AML-193 (cell line): ENCODE measurements at regions not wholly inside any gene's neighbourhood (a gene's known extent, or its start where the extent isn't known, plus 50 kb on each side); places are given as distances from the start of the nearest gene placed in this dataset.

Source experiments
- DNase-seq, 2 experiments: peaks; one replicate each; lab custom pipeline; 2025; lab: John Stamatoyannopoulos, UW

- DNase-seq = no peak
These were observed 249.0 kb downstream of the PTPRU start for GRCh38 chr1:29485096-29485925.

GRCh38 chr1:29482991-29483390 lies 246.7 kb downstream of the PTPRU start:
- no peak for DNase-seq

- DNase-seq = no peak
These were observed 245.7 kb downstream of the PTPRU start for GRCh38 chr1:29482064-29482463.

DNA sequence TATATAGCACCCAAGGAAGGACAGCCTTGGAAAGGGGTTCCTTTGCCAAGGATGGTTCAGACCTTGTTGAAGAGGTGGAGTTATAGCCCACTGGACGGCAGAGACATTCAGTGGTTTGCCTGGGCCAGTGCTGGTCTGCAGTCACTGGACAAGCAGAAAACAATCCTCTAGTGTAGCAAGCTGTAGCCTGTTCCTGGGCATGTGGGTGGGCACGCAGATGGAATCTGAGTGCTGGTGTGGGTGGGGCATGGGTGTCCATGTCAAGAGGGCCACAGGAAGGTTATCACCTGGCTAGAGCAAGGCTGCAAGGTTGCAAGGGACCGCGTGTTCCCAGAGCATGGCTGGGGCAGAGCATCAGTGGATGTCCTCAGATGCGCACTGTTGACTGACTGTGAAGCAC lies 244.7 kb downstream of the PTPRU start:
- no peak for DNase-seq

GRCh38 chr1:29478879-29479278 lies 242.6 kb downstream of the PTPRU start:
- DNase-seq = no peak

DNA sequence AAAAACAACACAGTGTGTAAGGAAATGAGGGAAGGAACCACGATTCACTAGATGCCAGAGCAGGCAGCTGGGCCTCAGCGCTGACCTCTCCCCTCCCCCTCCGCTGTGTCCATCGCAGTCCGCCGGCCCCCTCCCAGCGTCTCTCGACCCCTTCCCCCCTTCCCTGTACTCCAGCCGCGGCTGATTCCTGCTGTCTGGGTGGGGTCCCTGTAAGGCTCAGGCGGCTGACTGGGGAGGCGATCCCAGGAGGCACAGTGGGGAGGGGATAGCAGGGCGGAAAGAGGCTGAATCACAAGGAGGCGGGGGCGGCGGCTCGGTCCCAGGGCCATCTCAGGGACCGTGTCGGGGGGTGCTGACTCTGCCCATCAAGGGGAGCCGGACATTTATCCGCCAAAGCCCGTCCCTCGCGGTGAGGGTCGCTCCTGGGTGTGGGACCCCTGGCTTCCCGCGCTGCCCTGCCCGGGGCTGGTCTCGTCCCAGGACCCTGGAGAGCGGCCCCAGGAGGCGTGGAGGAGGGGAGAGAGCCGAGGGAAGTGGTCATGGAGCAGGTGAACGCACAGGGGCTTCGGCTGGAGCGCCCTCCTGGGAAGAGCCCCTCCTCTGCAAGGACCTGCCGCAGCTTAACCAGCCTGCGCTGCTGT lies 241.9 kb downstream of the PTPRU start:
- no peak for DNase-seq

- DNase-seq = no peak
These were observed 239.0 kb downstream of the PTPRU start for GRCh38 chr1:29475326-29475725.

GRCh38 chr1:29474274-29475244 lies 238.2 kb downstream of the PTPRU start:
- DNase-seq = no peak

GRCh38 chr1:29473161-29473855 lies 237.0 kb downstream of the PTPRU start:
- no peak for DNase-seq

DNA sequence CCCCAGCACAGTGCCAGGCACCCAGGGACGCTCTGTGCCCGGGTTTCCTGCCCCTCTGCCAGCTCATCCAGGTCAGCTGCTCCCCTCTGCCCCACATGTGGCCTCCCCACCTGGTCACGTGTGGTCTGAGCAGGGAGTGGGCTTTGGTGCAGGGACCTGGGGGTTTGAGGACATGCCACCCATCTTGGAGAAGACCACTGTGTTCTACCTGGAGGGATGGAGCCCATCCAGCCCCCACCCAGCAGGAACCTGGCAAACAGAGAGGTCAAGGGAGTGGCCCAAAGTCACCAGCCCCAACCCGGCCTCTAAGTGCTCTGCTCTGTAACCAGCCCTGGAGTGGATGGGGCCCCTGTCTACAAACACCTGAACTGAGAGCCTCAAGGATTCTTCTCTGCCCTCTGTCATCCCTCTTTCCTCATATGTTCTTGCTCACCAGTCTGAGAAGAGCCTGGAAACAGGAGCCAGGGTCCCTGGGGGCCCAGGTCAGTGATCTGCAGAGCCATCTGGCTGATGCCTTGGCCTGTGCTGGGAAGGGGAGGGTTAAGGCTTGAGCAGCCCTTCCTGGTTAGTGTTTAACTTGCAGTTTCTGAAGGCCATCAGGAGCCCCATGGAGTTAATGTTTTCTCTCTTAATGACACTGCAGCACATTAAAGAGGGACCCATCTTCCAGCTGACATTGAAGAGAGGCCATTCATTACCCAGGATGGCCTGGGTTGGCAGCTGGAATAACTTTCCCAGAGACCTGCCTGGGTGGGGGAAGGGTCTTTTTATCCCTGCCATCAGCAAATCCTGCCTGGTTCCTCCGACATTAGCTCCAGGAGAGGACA lies 235.4 kb downstream of the PTPRU start:
- no peak for DNase-seq

DNA sequence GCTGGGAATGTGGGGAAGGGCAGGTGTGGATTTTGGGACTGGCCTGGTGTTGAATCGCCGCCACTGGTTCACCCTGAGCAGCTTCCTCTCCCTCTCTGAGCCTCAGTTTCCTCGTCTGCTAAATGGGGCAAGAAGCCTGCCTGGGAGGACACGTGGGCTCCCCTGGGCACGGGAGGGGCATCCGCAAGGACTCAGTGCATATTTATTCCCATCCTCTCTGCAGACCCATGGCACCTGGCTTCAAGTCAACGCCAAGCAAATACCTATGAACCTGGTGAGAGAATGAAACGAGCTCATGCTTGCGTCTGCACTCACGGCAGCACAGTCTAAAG lies 234.4 kb downstream of the PTPRU start:
- no peak for DNase-seq

DNA sequence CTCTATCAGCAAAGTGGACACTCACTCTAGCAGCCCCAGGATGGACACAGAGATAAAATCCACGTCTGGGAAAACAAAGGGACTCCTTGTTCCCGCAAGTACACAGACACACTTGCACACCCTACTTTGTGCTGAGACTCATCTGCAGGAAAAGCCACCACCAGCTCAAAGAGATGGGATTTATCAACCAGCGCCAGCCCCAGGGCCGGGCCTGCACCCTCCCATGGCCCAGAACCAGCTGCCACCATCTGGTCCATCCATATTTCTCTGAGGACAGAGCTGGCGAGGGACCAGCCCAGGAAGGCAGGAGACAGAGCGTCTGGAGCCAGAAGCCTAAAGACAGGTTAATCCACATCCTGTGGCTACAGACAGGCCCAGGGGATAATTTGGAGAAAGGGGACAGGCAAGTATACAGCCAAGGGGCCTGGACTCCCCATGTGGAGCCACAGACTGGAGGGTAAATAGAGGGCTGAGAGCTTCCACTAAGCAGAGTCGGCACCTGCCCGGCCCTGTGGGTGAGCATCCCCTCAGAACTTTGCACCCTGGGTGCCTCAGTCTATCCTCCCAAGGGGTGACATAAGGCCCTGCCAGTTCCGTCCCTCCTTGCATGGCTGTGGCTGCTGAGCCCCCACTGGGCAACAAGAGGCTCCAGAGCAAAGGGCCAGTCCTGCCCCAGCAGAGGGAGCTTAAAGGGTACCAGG lies 233.9 kb downstream of the PTPRU start:
- no peak for DNase-seq

GRCh38 chr1:29469457-29469856 lies 233.1 kb downstream of the PTPRU start:
- no peak for DNase-seq

DNA sequence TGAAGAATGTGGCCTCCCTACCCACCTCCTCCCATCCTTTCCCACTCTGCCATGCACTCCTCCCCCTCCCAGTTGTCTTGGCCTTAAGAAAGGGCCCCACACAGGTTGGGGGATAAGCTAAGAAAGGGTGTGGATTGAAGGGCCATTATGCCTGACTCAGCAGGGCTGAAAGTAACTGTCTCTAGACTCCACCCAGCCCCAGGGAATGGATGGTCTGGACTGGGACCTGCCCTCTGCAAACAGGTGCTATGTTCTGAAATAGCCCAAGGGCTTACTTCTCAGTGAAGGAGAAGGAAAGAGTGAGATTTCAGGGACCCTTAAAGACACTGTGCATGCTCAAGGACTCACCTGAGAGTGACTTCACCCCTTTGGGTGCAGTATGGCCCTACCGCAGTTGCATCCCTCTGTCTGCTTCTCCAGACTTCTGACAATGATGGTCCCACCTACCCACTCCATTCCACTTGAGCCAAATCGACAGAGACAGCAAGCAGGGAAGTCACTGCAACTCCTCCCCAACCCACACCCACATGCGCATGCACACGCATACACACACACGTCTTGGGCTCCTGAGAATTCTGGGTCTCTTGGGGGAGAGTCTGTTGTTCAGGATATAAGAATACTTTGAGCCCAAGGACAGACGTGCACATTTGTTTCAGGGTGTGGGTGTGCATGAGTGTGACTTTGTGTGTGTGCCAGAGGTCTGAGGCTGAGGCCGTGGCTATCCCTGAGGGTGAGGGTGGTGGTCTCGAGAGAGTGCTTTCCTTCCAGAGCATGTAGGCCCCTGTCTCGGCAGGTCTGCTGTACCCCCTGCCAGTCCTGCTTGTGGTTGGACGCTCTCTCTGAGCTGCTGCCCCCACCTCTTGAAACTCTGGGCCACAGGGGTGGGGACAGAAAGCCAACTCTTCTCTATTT lies 231.9 kb downstream of the PTPRU start:
- no peak for DNase-seq

- DNase-seq = no peak
These were observed 229.9 kb downstream of the PTPRU start for GRCh38 chr1:29466258-29466657.

GRCh38 chr1:29465755-29466154 lies 229.4 kb downstream of the PTPRU start:
- no peak for DNase-seq

- DNase-seq = no peak
These were observed 225.8 kb downstream of the PTPRU start for GRCh38 chr1:29462096-29462495.

DNA sequence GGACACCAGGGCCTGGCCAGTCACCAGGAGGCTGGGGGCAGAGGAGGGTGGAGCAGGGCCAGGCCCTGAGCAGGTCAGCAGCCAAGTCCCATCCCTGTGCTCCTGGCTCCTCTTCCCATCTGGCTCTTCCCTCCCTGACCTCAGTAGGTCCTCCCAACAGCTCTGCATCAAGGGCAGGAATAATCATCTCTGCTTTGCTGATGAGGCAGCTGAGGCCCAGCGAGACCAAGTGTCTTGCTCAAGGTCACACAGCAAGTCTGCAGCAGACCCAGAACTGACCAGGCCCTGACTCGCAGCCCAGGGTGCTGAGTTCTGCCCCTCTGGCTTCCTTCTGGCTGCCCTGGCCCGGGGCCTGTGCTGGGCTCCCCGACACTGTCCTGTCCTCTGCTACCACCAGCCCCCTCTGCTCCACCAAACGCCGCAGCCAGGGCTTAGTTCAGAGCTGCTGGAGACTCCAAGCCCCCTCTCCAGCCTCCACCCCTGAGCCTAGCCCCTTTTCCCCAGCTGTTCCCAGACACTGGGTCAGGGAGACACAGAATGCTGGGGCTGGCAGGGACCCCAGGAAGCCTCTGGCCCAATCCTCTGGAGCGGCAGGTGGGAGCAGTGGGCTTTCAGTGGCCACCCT lies 224.9 kb downstream of the PTPRU start:
- DNase-seq = no peak

GRCh38 chr1:29460694-29461093 lies 224.4 kb downstream of the PTPRU start:
- no peak for DNase-seq
